Suprapubic skin (tissue), 4 donors: ENCODE measurements at regions not wholly inside any gene's neighbourhood (a gene's known extent, or its start where the extent isn't known, plus 50 kb on each side); places are given as distances from the start of the nearest gene placed in this dataset.

Source experiments
- DNase-seq, 2 donors: peaks; one replicate each; pipeline ENCODE4 v3.0.0-alpha.2; 2019; ENCODE audit warnings: low spot score in 2 of 2
- H3K27ac ChIP-seq: fragments of 200-600 bp; sonication (generic); one replicate; pipeline ENCODE4 v1.5.1; 2019
- H3K27me3 ChIP-seq: fragments of 200-600 bp; sonication (generic); one replicate; pipeline ENCODE4 v1.5.1; 2019
- H3K36me3 ChIP-seq: fragments of 200-600 bp; sonication (generic); one replicate; pipeline ENCODE4 v1.5.1; 2019
- H3K4me1 ChIP-seq: fragments of 200-600 bp; sonication (generic); one replicate; pipeline ENCODE4 v1.5.1; 2019
- H3K4me3 ChIP-seq: fragments of 200-600 bp; sonication (generic); one replicate; pipeline ENCODE4 v1.5.1; 2019; ENCODE audit warnings: mild to moderate bottlenecking
- H3K9me3 ChIP-seq: fragments of 200-600 bp; sonication (generic); one replicate; pipeline ENCODE4 v1.5.1; 2019
- EP300 ChIP-seq: sonication (generic); formaldehyde crosslinking; IDR thresholded peaks from one replicate; pipeline ENCODE4 v1.6.1; 2017; ENCODE audit warnings: antibody characterized with exemption
- POLR2A ChIP-seq, 2 donors: fragments of 450-650 bp; IDR thresholded peaks; one replicate each; pipeline ENCODE4 v1.6.1; 2017; ENCODE audit warnings: antibody characterized with exemption in 2 of 2, mild to moderate bottlenecking in 2 of 2, moderate library complexity in 2 of 2
- POLR2AphosphoS5 ChIP-seq, 3 donors: sonication (generic); formaldehyde crosslinking; IDR thresholded peaks; one replicate each; pipeline ENCODE4 v1.6.1; 2017; ENCODE audit warnings: antibody characterized with exemption in 3 of 3
- WGBS: methylation state at CpG from one replicate; pipeline ENCODE4 v1.1.5; 2018; 5-methylcytosine and 5-hydroxymethylcytosine counted together
- TF ChIP-seq, protein P1 (sequence below), 2 donors: fragments of 200-600 bp in 1 of 2; fragments of 450-650 bp in 1 of 2; sonication (generic) in 1 of 2; IDR thresholded peaks; one replicate each; pipeline ENCODE4 v1.5.1; 2016 to 2019; ENCODE audit warnings: antibody characterized with exemption in 2 of 2, mild to moderate bottlenecking in 1 of 2, moderate library complexity in 1 of 2

DNA sequence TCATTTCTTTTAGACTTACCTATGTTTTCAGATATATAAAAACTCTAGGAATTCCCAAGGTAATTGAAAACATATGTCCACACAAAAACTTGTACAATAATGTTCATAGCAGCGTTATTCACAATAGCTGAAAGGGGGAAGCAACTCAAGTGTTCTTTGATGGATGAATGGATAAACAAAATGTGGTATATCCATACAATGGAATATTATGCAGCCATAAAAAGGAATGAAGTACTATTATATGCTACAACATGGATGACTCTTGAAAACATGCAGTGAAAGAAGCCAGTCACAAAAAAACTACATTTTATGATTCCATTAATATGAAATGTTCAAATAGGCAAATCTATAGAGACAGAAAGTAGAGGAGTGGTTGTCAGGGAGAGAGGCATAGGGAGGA, 62.2 kb upstream of the WDR26 start:
- no peaks in the 10 kb centered on the region for H3K27me3 ChIP-seq
- H3K27ac ChIP-seq = peak overlapping the region; percentile 91
- no peak for DNase-seq
- WGBS = 95% methylated on average over 1 of the region's 1 CpG
- peaks cover 51% of the 10 kb centered on the region for H3K4me1 ChIP-seq
- no peaks in the 10 kb centered on the region for H3K36me3 ChIP-seq
- no peak for TF ChIP-seq POLR2AphosphoS5 (IDR thresholded peaks at IDR 0.05)
- H3K4me3 ChIP-seq = no peak overlapping the region
- H3K9me3 ChIP-seq = no peaks in the 10 kb centered on the region

DNA sequence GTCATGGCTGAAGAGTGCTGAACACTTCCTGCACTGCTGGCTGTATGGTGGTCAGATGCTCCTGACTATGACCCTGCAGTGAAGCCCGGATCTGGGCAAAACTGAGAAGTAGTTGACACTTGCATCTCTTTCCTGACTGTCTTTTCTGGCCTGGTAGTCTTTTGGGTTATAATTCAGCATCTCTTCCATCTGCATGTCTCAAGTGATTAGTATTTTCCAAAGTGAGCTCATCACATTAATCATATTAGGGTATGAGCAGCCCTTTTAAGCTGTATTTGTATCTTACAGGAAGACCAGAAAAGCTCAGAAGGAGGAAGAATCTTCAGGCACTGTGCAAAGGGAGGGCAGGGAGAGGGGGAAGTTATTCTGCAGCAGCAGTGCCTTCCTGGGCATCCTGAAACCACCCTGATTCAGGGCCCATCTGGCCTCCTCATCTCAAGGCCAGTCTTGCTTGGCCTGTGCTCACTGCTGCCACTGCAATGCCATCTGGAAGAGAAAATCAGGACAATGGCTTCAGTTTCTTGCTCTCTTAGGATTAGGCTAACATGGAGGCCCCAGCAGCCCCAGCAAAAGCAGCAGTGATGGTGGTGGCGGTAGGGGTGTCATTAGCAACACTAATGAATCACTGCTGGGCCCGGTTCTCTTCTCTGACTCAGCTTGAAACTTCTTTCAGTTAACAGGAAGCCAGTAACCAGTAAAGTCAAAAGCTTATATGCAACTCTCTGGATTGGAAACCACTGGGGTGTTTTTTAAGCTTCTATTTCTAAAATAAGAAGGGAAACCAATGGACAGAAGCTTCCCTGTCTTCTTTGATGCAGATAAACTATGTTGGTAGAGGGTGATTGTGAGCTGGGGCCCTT, 63.3 kb upstream of the WDR26 start:
- no peaks in the 10 kb centered on the region for H3K27me3 ChIP-seq
- TF ChIP-seq, protein P1, sequence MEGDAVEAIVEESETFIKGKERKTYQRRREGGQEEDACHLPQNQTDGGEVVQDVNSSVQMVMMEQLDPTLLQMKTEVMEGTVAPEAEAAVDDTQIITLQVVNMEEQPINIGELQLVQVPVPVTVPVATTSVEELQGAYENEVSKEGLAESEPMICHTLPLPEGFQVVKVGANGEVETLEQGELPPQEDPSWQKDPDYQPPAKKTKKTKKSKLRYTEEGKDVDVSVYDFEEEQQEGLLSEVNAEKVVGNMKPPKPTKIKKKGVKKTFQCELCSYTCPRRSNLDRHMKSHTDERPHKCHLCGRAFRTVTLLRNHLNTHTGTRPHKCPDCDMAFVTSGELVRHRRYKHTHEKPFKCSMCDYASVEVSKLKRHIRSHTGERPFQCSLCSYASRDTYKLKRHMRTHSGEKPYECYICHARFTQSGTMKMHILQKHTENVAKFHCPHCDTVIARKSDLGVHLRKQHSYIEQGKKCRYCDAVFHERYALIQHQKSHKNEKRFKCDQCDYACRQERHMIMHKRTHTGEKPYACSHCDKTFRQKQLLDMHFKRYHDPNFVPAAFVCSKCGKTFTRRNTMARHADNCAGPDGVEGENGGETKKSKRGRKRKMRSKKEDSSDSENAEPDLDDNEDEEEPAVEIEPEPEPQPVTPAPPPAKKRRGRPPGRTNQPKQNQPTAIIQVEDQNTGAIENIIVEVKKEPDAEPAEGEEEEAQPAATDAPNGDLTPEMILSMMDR (IDR thresholded peaks at IDR 0.05) = no peak
- TF ChIP-seq POLR2A (IDR thresholded peaks at IDR 0.05) = no peak
- TF ChIP-seq POLR2AphosphoS5 (IDR thresholded peaks at IDR 0.05) = no peak
- no peak for TF ChIP-seq EP300
- no peaks in the 10 kb centered on the region for H3K9me3 ChIP-seq
- 39% methylated on average over 2 of the region's 3 CpGs for WGBS
- H3K27ac ChIP-seq = peak overlapping the region; percentile 91
- H3K36me3 ChIP-seq = no peaks in the 10 kb centered on the region
- peaks cover 62% of the 10 kb centered on the region for H3K4me1 ChIP-seq
- no peak for DNase-seq
- no peak overlapping the region for H3K4me3 ChIP-seq

DNA sequence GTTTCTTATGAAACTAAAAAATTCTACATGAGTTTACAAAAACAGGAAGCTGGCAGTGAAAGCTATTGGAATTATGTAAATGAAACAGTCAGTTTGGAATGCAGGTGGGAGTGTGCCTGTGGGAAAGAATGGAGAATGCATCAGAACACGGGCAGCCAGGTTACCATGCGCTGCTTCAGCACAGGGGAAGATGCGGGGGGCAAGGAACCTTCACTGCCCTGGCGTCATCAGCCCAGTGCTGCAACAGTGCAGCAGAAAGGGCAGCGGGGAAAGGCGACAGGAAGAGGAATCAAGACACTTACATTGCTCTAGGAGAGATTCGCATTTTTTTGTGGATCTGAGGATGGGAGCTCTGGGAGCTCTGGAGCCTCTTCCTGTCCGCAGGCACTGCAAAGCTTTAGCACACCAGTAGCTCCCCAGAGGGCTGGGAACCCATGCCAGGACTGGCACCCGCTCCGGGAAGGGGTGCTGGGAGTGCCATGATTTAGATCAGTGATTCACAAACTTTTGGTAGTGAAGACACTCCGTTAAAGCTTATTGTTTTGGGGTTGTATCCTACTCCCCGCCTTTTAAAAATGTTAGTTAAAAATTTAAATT, 64.1 kb upstream of the WDR26 start:
- Histone ChIP-seq H3K27me3 (no peaks in the 10 kb centered on the region), H3K9me3 (no peaks in the 10 kb centered on the region), H3K36me3 (no peaks in the 10 kb centered on the region), H3K4me1 (peaks cover 69% of the 10 kb centered on the region), H3K4me3 (peak overlapping the region; percentile 8), H3K27ac (peak overlapping the region; percentile 91)
- WGBS = 21% methylated on average over 12 of the region's 12 CpGs
- no peak for DNase-seq
- TF ChIP-seq POLR2A (IDR thresholded peaks at IDR 0.05) = no peak
- TF ChIP-seq EP300 = no peak

DNA sequence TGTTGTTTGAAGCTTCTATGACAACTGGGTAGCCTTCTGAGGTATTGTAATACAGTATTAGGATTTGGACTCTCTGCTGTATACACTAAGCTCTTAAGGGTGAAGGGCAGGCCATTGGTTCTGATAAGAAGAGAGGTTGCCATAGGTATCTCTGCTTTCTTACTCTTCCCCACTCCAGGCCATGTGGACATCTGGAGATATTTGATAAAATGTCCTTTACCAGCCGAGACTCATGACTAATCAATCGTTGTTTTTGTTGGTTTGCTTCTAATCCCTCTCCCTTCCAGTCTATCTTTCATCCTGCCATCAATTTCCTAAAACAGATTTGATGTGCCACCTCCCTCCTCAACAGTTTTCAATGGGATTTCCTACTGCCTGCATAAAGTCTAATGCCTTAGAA, 64.6 kb upstream of the WDR26 start:
- DNase-seq = no peak
- no peak overlapping the region for H3K4me3 ChIP-seq
- H3K36me3 ChIP-seq = no peaks in the 10 kb centered on the region
- WGBS = 38% methylated on average over 2 of the region's 2 CpGs
- peak overlapping the region; percentile 91 for H3K27ac ChIP-seq
- H3K27me3 ChIP-seq = no peaks in the 10 kb centered on the region
- H3K9me3 ChIP-seq = no peaks in the 10 kb centered on the region
- TF ChIP-seq, protein P1 (IDR thresholded peaks at IDR 0.05) = no peak
- H3K4me1 ChIP-seq = peaks cover 75% of the 10 kb centered on the region

DNA sequence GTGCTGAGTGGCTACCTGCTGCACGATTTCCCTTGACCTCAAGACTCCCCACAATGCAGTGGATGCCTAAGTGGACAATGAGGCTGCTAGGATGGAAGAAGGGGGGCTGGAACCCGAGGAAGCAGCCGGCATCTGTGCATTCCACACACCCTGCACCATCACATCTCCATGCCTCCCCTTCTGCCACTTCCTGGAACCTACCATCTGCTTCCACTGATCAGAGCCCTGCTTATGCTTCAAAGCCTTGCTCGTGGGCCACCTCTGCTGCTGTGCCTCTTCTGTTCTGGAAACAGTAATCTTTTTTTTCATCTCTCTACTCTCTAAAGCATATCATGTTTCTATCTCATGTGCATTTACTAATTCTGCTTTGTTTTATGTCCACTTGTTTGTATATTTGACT, 66.2 kb upstream of the WDR26 start:
- Histone ChIP-seq H3K36me3 (no peaks in the 10 kb centered on the region), H3K9me3 (no peaks in the 10 kb centered on the region), H3K4me1 (peaks cover 91% of the 10 kb centered on the region), H3K27ac (no peak overlapping the region), H3K4me3 (no peak overlapping the region), H3K27me3 (no peaks in the 10 kb centered on the region)
- TF ChIP-seq POLR2AphosphoS5 (IDR thresholded peaks at IDR 0.05) (no peak), POLR2A (IDR thresholded peaks at IDR 0.05) (no peak), EP300 (no peak)
- TF ChIP-seq, protein P1 (IDR thresholded peaks at IDR 0.05) = no peak
- DNase-seq = no peak
- WGBS = 80% methylated on average over 4 of the region's 4 CpGs

DNA sequence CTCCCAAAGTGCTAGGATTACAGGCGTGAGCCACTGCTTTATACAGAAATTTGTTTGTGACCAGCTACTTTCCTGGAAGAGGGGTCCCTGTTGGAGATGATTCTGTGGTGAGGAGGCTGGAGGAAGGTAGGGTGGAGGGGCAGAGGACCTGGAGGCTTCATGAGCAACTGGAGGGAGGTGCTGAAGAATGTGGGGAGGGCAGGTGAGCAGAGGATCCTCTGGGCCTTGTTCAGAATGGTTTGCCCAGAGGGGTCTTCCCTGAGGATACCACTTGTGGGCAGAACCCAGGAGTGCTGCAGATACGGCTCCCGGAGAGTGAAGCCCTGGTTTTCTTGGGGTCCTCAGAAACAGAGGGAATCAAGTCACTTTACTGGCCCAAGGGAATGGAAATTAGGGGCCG, 67.2 kb upstream of the WDR26 start:
- H3K4me1 ChIP-seq = peaks cover 98% of the 10 kb centered on the region

More for the DNA sequence above, 67.2 kb upstream of the WDR26 start:
- Histone ChIP-seq H3K27ac (peak overlapping the region; percentile 97), H3K4me3 (no peak overlapping the region), H3K9me3 (no peaks in the 10 kb centered on the region), H3K27me3 (no peaks in the 10 kb centered on the region), H3K36me3 (no peaks in the 10 kb centered on the region)
- TF ChIP-seq POLR2AphosphoS5 (IDR thresholded peaks at IDR 0.05) = no peak
- TF ChIP-seq EP300 = no peak
- no peak for TF ChIP-seq POLR2A (IDR thresholded peaks at IDR 0.05)
- TF ChIP-seq, protein P1 (IDR thresholded peaks at IDR 0.05) = no peak
- WGBS = 90% methylated on average over 4 of the region's 4 CpGs
- no peak for DNase-seq
